NCI-H128 (cell line): ENCODE measurements at regions not wholly inside any gene's neighbourhood (a gene's known extent, or its start where the extent isn't known, plus 50 kb on each side); places are given as distances from the start of the nearest gene placed in this dataset.

ENCODE experiments used
- DNase-seq: peaks from one replicate; lab custom pipeline; 2025; ENCODE audit not compliant: unreplicated experiment; lab: John Stamatoyannopoulos, UW

DNA sequence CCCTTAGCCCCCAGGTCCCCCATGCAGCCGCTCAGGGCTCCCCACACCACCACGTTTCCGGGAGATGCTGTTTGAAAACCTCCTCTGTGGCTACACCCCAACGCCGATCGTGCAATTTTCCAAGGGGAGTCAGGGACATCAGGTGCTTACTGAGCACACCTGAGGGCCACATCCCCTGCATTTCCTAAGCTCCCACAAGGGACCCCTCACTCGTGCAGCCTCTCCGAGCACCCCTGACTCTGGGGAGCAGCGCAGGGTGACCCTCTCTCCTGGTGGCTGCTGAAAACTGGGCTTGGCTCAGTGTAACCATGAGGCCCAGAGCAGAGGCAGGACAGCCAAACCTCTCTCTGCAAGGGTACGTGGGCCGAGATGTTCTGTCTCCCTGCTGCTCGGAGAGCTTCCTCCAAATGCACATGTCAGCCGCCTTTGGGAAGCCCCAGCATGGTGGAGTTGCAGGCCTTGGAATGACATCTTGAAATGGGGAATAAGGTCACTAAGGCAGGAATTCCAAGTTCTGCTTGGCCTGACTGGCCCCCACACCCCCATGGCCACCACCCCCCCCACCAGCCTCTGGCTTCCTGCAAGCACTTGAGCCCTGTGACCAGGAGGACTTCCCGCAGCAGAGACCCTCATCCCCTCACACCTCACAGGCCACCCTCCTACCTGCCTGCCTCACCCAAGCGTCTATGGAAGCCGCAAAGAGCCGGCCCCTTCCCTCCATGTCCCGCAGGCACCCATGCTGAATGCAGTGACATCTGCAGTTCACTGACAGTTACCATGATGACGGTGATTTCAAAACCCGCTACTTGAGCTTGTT, 257.4 kb downstream of the BRD1 start:
- no peak for DNase-seq

- DNase-seq: no peak
Observed at GRCh38 chr22:49569286-49570031, 258.2 kb downstream of the BRD1 start.

DNA sequence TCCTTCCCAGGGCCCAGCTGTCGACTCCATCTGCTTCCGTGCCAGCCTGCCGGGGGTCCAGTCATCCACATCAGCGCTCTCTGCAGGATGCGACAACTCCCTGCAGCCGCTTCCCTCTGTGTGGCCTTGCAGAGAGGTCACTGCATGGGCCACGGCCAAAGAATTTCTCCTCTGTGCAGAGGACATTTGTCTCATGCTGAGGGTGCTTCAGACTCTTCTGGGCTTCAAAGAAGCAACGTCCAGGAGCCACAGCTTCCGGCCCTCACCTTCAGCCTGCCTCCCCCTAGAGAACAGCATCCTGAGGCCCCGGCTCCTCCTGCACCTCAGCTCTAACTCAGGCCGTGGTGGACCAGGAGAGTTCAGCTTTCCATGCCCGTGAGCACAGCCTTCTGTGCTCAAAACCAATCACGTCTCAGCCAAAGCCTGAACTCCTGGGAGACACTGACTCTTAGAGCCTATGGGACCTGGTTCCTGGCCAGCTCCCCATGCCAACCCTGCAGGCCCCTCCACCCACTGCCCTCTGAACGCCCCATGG, 258.9 kb downstream of the BRD1 start:
- no peak for DNase-seq

DNA sequence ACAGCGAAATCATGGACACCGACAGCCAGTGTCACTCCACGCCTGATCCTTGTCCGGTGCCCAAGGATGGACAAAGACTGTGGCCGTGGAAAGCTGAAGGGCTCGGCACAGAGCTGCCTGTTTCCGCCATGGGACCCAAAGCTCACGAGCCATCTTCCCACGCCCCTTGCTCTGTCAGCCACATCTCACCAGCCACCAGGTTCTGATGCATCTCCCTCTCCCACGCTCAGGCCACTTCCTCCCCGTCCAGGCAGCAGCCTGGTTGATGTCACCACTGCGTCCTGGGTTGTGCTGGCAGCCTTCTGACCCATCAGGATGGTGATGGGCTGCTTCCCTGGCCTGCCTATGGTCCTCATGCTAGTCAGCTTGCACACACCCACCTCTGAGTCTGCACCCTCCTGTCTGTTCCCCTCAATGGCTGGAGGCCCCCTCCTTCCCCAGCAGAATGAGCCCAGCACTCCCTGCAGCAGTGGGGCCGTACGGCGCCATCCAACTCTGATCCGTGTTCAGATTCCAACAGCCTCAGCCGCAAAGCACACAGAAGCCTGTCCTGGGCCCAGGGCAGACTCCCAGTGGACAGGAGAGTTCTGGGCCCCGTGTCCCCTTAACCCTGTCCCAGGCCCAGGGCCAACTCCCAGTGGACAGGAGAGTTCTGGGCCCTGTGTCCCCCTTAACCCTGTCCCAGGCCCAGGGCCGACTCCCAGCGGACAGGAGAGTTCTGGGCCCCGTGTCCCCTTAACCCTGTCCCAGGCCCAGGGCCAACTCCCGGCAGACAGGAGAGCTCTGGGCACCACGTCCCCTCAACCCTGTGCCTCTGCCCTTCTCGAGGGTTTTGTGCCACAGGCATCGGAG, 259.5 kb downstream of the BRD1 start:
- no peak for DNase-seq

DNA sequence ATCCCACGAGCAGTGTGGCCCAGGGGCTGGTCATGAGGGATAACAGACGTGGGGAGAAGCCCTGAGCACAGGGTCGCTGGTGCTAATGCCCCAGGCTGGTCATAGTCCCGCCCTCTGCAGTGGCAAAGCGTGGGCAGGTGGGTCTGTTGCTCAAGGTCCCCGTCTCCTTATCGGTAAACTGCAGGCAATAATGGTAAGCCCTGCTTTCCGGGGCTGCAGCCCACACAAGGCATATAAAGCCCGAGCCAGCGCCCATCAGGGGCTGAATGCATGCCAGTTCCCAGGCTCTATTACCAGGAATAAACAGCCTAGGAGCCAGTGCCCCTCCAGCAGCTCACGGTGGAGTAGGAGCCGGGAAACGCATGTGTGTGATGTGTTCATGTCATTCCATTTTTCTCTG, 261.0 kb downstream of the BRD1 start:
- no peak for DNase-seq

GRCh38 chr22:49566141-49566541, 261.5 kb downstream of the BRD1 start:
- DNase-seq: no peak

- DNase-seq: no peak
Observed at GRCh38 chr22:49565516-49565855, 262.2 kb downstream of the BRD1 start.

GRCh38 chr22:49564666-49565515, 262.8 kb downstream of the BRD1 start:
- no peak for DNase-seq

GRCh38 chr22:49564054-49564453, 263.6 kb downstream of the BRD1 start:
- DNase-seq: no peak

- no peak for DNase-seq
Observed at GRCh38 chr22:49562685-49563249, 264.9 kb downstream of the BRD1 start.

DNA sequence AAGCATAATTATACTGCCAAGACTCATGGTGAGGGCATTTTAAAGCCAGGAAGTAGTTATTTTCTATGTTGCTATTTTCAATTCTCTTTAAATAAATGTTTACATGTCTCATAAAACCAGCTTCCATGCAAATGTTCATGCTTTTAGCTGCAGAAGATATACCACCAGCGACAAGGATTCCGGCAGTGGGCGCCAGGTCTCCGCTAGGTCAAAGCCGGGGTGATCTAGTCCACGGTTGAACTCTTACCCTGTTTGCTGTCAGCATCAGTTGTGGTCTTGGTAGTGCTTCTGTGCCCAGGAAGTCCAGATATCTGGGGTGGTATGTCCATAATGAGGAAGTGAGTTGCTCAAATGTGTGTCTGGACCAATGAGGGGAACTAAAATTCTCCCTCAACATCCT, 265.7 kb downstream of the BRD1 start:
- no peak for DNase-seq

GRCh38 chr22:49561338-49561737, 266.3 kb downstream of the BRD1 start:
- DNase-seq: no peak

DNA sequence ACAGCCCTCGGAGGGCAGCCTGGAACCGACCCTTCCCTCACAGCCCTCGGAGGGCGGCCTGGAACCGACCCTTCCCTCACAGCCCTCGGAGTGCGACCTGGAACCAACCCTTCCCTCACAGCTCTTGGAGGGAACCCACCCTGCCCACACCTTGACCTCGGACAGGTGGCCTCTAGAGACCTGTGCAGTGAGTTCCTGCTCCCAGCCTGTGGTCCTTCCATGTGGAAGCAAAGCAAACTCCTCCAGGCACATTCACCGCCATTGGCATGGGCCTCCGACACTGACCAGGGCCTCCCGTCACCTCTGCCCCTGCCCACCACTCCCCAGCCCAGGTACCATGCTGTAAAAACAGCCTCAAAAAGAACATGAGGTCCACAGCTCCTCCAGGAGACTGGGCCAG, 272.1 kb downstream of the BRD1 start:
- DNase-seq: no peak

- no peak for DNase-seq
Observed at GRCh38 chr22:49554741-49555140, 272.9 kb downstream of the BRD1 start.

DNA sequence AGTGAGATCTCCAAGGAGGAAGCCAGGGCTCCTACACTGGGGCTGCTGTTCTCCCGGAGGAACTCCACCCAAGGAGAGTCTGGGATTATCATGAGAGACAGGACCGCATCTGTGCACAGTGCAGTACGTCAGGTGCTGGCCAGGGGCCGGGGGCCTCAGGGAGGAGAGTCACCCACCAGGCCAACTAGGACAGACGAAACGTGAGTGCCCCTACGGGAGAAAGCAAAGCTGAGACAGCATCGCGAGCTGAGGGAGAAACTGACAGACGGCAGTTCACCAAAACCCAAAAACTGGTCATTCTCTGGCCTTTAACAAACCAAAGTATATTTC, 273.4 kb downstream of the BRD1 start:
- no peak for DNase-seq

DNA sequence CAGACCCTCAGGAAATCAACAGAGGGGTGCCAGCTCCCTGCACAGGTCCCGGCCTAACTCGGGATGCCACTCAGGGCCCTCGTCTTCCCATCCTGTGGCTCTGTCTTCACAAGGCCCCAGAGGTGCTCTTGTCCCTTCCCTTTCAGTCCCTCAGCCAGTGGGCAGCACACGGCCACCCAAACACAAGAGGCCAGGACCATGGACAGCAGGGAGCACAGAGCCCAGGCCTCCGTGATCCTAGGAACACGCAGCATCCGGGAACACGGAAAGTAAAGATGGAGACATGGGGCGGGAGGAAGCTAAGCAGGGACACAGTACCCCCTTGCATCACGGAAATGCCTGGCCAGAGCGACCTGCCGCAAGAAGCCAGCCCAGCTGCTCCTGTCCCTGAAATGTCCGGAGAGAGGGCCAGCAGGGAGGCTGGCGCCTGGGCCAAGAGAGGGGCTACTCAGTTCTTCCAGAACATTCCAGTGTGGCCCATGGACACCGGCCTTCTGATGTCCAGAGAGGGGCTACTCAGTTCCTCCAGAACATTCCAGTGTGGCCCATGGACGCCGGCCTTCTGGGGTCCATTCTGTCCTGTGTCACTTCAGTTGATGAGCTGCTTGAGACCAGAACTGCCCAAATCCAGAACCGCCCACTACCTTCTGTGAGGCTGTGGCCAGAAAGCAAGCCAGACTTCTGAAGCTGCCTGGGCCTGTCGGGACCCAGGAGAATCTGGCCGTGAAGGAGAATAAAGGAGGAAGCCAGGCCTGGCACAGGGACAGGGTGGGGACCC, 274.0 kb downstream of the BRD1 start:
- DNase-seq: no peak

- no peak for DNase-seq
Observed at GRCh38 chr22:49553076-49553475, 274.6 kb downstream of the BRD1 start.

DNA sequence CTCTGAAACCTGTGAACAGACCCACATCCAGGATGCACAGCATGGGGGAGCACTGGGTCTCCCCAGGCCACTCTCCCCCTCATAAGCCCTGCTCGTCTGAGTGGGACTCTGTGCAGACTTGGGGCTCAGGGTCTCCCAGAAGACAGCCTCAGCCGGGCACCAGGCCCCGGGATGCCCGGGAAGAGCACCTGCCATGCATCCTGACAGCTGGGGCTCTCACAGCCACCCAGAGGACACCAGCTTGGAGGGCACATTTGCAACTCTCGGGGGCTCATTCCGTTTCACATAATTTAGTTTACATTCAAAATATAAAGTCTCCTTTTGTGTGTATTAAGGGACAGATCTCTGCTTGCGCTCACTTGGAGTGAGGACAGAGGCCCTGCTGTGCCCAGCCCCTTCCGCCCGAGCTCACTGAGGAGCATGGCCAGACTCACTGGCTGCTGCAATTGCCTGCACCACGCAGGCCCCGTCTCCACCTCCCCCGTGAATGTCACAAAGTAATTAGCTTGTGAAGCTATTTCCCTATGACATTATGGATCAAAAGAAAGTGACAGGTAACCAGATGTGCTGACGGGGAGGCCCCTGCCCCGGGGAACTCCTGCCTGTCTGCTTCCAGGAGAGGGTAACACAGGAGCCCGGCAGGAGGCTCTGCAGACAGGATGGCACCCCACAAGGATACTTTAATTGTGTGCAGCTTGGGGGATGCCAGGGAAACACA, 275.6 kb downstream of the BRD1 start:
- no peak for DNase-seq

GRCh38 chr22:49551446-49551845, 276.2 kb downstream of the BRD1 start:
- DNase-seq: no peak
